Cardiac fibroblast (primary cell): ENCODE measurements at regions not wholly inside any gene's neighbourhood (a gene's known extent, or its start where the extent isn't known, plus 50 kb on each side); places are given as distances from the start of the nearest gene placed in this dataset.
A peak's percentile ranks its signal among the peaks of the same experiment; 100 is the strongest.

Experiments
- DNase-seq, 2 donors: peaks; one replicate each; pipeline versions ENCODE4 v3.0.0 to v3.0.0-alpha.2; 2010; ENCODE audit warnings: low read depth in 2 of 2
- H3K4me3 ChIP-seq, 2 donors: replicated peaks in 1 of 2; 1 replicate in 1 of 2; 2 replicates in 1 of 2; pipeline ENCODE4 v1.5.1; 2011; ENCODE audit warnings: low read depth in 2 of 2, low read length in 2 of 2, mild to moderate bottlenecking in 2 of 2, moderate library complexity in 1 of 2
- CTCF ChIP-seq: IDR thresholded peaks from one replicate; pipeline ENCODE4 v1.5.1; 2011; ENCODE audit warnings: low read depth, mild to moderate bottlenecking, low read length, inconsistent platforms

- no peak for TF ChIP-seq CTCF
- no peak for DNase-seq
- no peak overlapping the region for H3K4me3 ChIP-seq
Observed at GRCh38 chr15:45847645-45848044, 212.8 kb downstream of the SQOR start.

GRCh38 chr15:45849136-45849535, 214.3 kb downstream of the SQOR start:
- no peak overlapping the region for H3K4me3 ChIP-seq
- no peak for TF ChIP-seq CTCF
- no peak for DNase-seq

GRCh38 chr15:45854455-45855202, 219.8 kb downstream of the SQOR start:
- no peak for TF ChIP-seq CTCF
- H3K4me3 ChIP-seq: no peak overlapping the region
- no peak for DNase-seq

GRCh38 chr15:45855210-45855906, 220.5 kb downstream of the SQOR start:
- H3K4me3 ChIP-seq: no peak overlapping the region
- TF ChIP-seq CTCF: no peak
- DNase-seq: no peak

GRCh38 chr15:45855907-45856579, 221.2 kb downstream of the SQOR start:
- H3K4me3 ChIP-seq: no peak overlapping the region
- DNase-seq: peak in 1 of 2 donors; percentile 18
- no peak for TF ChIP-seq CTCF

- DNase-seq: no peak
- TF ChIP-seq CTCF: no peak
- H3K4me3 ChIP-seq: no peak overlapping the region
Observed at GRCh38 chr15:45857291-45857690, 222.5 kb downstream of the SQOR start.
